HG02885 (cell line): ENCODE measurements at regions not wholly inside any gene's neighbourhood (a gene's known extent, or its start where the extent isn't known, plus 50 kb on each side); places are given as distances from the start of the nearest gene placed in this dataset.

Experiments used
- ATAC-seq: cut with Tn5 transposase; IDR thresholded peaks from one replicate; pipeline ENCODE4 v1.9.1; 2021; ENCODE audit warnings: mild to moderate bottlenecking; ENCODE audit not compliant: unreplicated experiment, poor library complexity

GRCh38 chr4:123455360-123455759 is 58.8 kb downstream of the SPRY1 start:
- no peak for ATAC-seq

DNA sequence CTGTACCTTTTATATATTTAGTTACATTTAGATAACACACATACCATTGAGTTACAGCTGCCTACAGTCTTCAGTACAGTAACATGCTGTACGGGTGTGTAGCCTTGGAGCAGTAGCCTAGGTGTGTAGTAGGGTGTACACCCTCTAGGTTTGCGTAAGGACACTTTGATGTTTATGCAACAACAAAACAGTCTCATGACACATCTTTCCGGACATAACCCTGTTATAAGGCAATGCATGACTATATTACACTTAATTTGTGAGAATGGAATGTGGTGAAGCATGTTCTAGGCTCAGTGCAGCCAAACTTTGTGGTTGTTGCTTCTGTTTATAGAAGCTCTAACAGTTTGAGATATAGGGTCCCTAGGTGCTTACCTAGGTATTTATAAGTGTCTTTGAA is 65.4 kb downstream of the SPRY1 start:
- no peak for ATAC-seq

GRCh38 chr4:123463869-123464268 is 67.3 kb downstream of the SPRY1 start:
- no peak for ATAC-seq

- ATAC-seq, result no peak
These were observed 68.8 kb downstream of the SPRY1 start for GRCh38 chr4:123465416-123465815.

DNA sequence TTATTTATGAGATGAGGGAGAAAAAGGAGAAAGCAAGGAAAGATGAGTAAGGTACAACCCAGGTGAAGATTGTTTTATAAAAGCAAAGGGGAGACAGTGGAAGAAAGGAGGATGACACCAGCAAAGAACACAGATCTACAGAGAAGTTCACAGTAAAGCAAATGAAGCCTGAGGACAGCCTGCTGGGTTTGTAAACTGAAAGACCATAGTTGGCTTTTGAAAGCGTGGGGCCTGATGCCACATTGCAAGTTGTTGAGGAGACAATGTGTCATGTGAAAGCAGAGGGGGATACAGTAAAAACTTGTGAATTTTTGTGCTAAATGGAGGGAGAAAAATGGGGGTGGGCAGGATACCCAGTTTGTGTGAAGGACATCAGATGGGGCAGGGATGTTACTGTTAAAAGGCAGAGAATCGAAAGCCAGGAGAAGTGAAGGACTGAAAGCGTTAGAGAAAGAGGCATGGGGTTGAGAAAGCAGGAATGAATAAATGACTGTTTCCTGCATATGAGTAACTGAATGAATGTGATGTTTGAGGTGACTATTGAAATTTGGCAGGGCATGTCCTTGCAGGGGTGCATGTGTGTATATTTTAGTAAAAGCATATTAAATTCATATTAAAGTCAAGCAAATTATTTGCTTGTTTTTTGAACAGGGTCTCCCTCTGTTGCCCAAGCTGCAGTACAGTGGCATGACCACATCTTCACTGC is 69.6 kb downstream of the SPRY1 start:
- ATAC-seq, result no peak

DNA sequence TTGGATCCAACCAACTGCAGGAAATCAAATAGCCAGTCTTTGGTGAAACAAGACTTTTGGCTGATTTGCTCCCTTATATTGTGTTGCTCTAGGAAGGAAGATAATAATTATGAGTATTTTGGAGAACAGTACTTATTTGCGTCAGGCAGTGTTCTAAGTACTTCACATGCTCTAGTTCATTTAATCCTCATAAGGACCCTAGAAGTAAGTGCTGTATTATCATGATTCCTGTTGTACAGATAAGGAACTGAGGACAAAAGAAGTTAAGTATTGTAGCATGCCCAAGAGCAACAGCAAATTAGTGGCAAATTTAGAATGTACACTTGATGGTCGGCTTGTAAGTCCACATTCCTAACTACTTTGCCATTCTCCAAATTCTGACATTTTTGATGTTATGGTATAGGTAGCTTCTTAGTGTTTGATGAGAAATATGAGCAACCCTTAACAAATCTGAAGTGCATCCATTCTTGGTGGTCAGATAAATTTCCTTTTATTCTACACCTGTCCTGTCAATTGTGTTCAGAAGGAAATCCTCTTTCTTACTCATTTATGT is 72.0 kb downstream of the SPRY1 start:
- ATAC-seq, result no peak

GRCh38 chr4:123469245-123469644 is 72.7 kb downstream of the SPRY1 start:
- no peak for ATAC-seq

DNA sequence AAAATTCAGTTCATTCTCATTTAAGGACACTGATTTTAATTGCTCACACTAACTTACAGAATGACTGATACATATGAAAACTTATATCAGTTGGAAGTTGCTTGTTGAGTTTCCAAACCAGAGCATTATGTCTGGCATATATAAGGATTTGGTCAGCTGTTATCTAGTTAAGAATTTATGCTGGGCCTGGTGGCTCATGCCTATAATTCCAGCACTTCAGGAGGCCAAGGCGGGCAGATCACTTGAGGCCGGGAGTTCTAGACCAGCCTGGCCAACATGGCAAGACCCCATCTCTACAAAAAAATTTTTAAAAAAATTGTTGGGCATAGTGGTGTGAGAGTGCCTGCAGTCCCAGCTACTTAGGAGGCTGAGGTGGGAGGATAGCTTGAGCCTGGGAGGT is 73.1 kb downstream of the SPRY1 start:
- ATAC-seq, result no peak

GRCh38 chr4:123470640-123471039 is 74.0 kb downstream of the SPRY1 start:
- no peak for ATAC-seq

GRCh38 chr4:123471655-123472369 is 75.2 kb downstream of the SPRY1 start:
- ATAC-seq, result no peak

DNA sequence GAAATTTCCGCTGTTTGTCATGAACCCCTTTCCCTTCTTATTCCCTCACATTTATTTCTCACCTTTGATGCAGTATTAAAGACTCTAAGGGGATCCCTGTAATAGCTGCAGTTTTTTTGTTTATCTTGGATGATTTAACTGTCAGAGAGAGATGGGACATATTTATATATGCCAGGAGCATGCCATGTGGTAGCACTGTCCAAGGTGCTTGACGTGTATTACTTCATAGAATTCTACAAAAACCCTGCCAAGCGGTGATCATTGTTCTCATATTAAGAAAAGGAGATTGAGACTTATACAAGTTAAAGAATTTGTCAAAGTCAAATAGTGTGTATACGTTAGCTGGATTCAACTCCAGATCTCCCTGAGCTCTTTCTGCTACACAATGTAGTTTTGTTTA is 78.2 kb downstream of the SPRY1 start:
- no peak for ATAC-seq

- ATAC-seq, result no peak
These were observed 79.5 kb downstream of the SPRY1 start for GRCh38 chr4:123476089-123476488.

GRCh38 chr4:123477711-123478209 is 81.2 kb downstream of the SPRY1 start:
- ATAC-seq, result no peak

- ATAC-seq, result no peak
These were observed 82.3 kb downstream of the SPRY1 start for GRCh38 chr4:123478859-123479345.

DNA sequence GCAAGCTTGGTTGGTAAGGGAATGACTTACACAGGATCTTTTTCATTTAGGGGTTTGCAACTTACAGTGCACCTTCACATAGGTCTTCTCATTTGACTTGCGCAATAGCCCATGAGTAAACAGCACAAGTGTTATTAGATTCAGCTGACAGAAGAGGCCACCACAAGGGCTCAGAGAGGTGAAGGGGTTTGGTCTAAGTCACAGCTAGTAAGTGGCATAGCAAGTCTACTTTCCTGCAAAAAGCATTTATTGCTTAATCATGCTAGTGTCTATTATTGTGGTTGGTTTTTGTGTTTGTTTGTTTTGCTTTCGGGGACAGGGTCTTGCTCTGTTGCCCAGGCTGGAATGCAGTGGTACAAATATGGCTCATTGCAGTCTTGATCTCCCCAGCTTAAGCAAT is 83.3 kb downstream of the SPRY1 start:
- ATAC-seq, result no peak

DNA sequence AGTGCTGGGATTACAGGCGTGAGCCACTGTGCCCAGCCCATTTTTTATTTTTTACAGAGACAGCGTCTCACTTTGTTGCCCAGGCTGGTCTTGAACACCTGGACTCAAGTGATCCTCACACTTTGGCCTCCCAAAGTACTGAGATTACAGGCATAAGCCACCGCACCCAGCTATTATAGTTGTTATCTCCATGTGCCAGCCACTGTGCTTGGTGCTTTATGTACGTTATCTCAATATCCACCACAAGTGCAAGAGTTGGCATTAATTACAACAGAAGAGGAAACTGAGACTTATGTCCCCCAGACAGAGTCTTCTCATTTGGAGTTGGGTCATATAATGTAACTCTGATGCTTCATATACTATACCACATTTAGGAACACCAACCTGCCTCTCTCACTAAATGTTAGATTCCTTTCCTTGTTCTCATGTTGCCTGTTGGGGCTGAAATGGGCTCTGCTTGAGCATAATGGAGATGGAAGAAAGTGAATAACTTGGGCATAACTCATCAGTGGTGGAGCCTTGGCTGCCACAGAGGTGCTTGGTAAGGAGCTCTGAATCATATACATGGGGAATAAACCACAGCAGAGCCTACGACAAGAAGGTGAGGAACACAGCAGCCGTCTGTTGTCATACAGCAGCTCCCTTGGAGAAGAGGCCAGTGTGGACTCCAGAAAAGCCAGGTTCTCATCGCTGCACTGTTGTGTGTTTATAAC is 84.3 kb downstream of the SPRY1 start:
- no peak for ATAC-seq

GRCh38 chr4:123481717-123482116 is 85.1 kb downstream of the SPRY1 start:
- no peak for ATAC-seq

DNA sequence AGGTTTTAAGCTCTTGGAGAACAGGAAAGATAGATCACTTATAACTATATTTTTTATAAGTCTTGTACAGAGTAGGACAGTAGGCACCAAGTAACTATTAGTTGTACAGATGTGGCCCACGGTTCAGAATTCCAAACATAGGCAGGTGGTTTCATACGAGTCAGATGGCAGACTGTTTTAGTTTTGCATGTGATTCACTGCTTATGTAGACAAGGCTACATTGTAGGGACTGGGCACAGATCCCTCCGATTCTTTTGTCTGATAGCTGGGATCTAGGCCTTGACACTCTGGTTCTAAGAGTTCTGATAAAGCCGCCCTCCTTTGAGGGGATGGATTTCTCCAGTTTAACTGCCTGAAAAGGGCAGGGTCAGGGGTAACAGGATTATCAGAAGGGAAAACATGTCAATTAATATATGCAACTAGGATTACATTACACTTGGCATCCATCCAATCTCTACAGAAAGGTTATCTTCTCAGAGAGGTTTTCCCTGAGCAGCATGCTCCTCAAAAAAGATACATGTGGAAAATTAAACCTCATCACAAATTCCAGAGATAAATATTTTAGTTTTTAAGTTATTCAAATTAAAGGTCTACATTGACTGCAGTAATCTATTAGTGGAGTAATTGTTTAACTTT is 87.8 kb downstream of the SPRY1 start:
- ATAC-seq, result no peak

DNA sequence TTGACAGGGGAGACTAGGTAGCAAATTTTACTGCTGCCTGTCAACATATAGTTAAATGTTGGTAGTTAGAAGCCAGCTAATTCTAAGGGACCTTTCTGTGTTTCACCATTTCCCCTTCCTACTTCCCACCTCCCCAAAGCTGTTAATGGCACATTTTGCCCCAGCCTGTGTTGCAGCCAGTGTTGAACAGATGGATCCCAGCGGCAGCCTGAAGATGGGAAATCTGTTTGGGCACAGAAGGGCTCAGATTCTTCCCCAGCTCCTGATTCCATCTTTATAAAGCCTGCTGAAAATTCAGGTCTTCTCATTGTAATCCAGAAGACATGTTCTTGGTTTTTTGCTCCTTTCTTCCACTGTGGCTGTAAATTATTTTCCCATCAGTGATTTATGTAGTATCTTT is 89.0 kb downstream of the SPRY1 start:
- no peak for ATAC-seq

- peak; percentile 83 for ATAC-seq
These were observed 92.3 kb downstream of the SPRY1 start for GRCh38 chr4:123488916-123489315.
